ENCODE measurements at regions not wholly inside any gene's neighbourhood (a gene's known extent, or its start where the extent isn't known, plus 50 kb on each side); places are given as distances from the start of the nearest gene placed in this dataset.

DNA sequence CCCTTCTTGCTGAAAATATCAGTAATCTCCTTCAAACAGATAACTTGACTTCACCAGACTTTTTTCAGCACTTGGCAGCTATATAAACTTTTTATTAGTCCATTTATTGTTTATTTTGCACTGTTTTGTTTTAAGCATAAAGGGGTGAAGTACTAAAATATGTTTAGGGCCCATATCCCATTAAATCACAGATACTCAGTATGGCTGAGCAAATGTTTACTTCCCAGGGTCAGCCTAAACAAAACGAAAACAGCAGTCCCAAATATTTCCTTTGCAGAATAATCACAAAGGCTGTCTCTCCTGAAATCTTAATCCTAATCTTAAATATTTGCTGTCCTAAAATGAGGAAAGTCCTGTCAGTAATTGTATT, 649.6 kb downstream of the TNS3 start:
- no peak for DNase-seq (ENCODE audit: low spot score)
- no peak overlapping the region for H3K27ac ChIP-seq
- ChIA-PET CTCF (interaction anchor here (0.6 to 0.7 kb wide), 2 partner anchors 12 to 214 kb away, joined by 3 read pairs; no protein-coding TSS in a partner anchor), POLR2A (ENCODE audit: low non-redundant PET) (interaction anchor here (0.6 kb wide), 1 partner anchor 672 kb away, joined by 7 read pairs; no protein-coding TSS in a partner anchor)
- no peak for TF ChIP-seq CTCF (conservative IDR thresholded peaks at IDR 0.05; ENCODE audit: low read depth)

- peak overlapping the region; percentile 31; the same call in 1 of the 2 replicates for H3K27ac ChIP-seq
- POLR2A ChIA-PET (ENCODE audit: low non-redundant PET), result no interaction called here
- DNase-seq (ENCODE audit: low spot score), result peak; percentile 83
These were observed 651.5 kb downstream of the TNS3 start for GRCh38 chr7:46930366-46930765.

GRCh38 chr7:46929359-46929758, 652.6 kb downstream of the TNS3 start:
- no peak overlapping the region for H3K27ac ChIP-seq
- TF ChIP-seq CTCF (conservative IDR thresholded peaks at IDR 0.05; ENCODE audit: low read depth), result no peak
- POLR2A ChIA-PET (ENCODE audit: low non-redundant PET), result no interaction called here
- CTCF ChIA-PET, result no interaction called here
- DNase-seq (ENCODE audit: low spot score), result no peak

More at GRCh38 chr7:46930366-46930765, 651.5 kb downstream of the TNS3 start:
- no peak for TF ChIP-seq CTCF (conservative IDR thresholded peaks at IDR 0.05; ENCODE audit: low read depth)
- CTCF ChIA-PET, result interaction anchor here (0.6 to 0.7 kb wide), 2 partner anchors 47 to 445 kb away, joined by 3 to 4 read pairs; no protein-coding TSS in a partner anchor

GRCh38 chr7:46928719-46929118, 653.2 kb downstream of the TNS3 start:
- no peak for DNase-seq (ENCODE audit: low spot score)
- no peak overlapping the region for H3K27ac ChIP-seq
- TF ChIP-seq CTCF (conservative IDR thresholded peaks at IDR 0.05; ENCODE audit: low read depth), result no peak
- ChIA-PET POLR2A (ENCODE audit: low non-redundant PET) (no interaction called here), CTCF (no interaction called here)

- ChIA-PET POLR2A (ENCODE audit: low non-redundant PET) (no interaction called here), CTCF (no interaction called here)
- H3K27ac ChIP-seq, result no peak overlapping the region
- no peak for TF ChIP-seq CTCF (conservative IDR thresholded peaks at IDR 0.05; ENCODE audit: low read depth)
- no peak for DNase-seq (ENCODE audit: low spot score)
These were observed 654.6 kb downstream of the TNS3 start for GRCh38 chr7:46927131-46927810.

- no peak for TF ChIP-seq CTCF (conservative IDR thresholded peaks at IDR 0.05; ENCODE audit: low read depth)
- no peak overlapping the region for H3K27ac ChIP-seq
These were observed 665.3 kb downstream of the TNS3 start for GRCh38 chr7:46916581-46916980.

More at GRCh38 chr7:46916581-46916980, 665.3 kb downstream of the TNS3 start:
- ChIA-PET CTCF (interaction anchor here (0.6 to 0.7 kb wide), 2 partner anchors 12 to 154 kb away, joined by 3 read pairs; no protein-coding TSS in a partner anchor), POLR2A (ENCODE audit: low non-redundant PET) (no interaction called here)
- no peak for DNase-seq (ENCODE audit: low spot score)

All from RWPE1 (cell line).